PC-3 (cell line): ENCODE measurements at regions not wholly inside any gene's neighbourhood (a gene's known extent, or its start where the extent isn't known, plus 50 kb on each side); places are given as distances from the start of the nearest gene placed in this dataset.

Source experiments
- ATAC-seq: fragments of 200-7000 bp; cut with Tn5 transposase; 2 replicates; pipeline ENCODE4 v1.9.1; 2020; ENCODE audit warnings: mild to moderate bottlenecking, moderate library complexity
- BruUV-seq: library from RNA; stranded (reverse); fragments of 400-500 nt; replicated peaks from 2 replicates; lab custom pipeline; 2021; lab: Mats Ljungman, UMichigan
- CTCF ChIA-PET: fragments of 300-600 bp; sonication (Branson Sonifier 250); formaldehyde crosslinking; loops from one replicate; lab custom pipeline; 2022; ENCODE audit warnings: antibody characterized with exemption; lab: Charles Lee
- POLR2A ChIA-PET: fragments of 300-600 bp; sonication (Branson Sonifier 250); formaldehyde crosslinking; loops from one replicate; lab custom pipeline; 2022; ENCODE audit warnings: antibody characterized with exemption; ENCODE audit not compliant: unreplicated experiment; lab: Charles Lee
- DNase-seq: peaks from one replicate; pipeline ENCODE4 v3.0.0-alpha.2; 2015
- H2AFZ ChIP-seq: fragments of 300-600 bp; sonication (generic); 2 replicates; pipeline ENCODE4 v1.6.0; 2016; ENCODE audit warnings: antibody characterized with exemption, low read length
- H3F3A ChIP-seq: fragments of 300-600 bp; sonication (generic); one replicate; pipeline ENCODE4 v1.6.0; 2017; ENCODE audit warnings: antibody characterized with exemption, low read length, control low read depth, mild to moderate bottlenecking; ENCODE audit not compliant: unreplicated experiment
- H3K27ac ChIP-seq: fragments of 300-600 bp; sonication (generic); 2 replicates; pipeline ENCODE4 v1.5.1; 2016; ENCODE audit warnings: mild to moderate bottlenecking, low read length
- H3K27me3 ChIP-seq: fragments of 300-600 bp; sonication (generic); 2 replicates; pipeline ENCODE4 v1.6.1; 2016; ENCODE audit warnings: low read length, mixed read lengths
- H3K36me3 ChIP-seq: fragments of 300-600 bp; sonication (generic); 2 replicates; pipeline ENCODE4 v1.6.1; 2016; ENCODE audit warnings: low read depth, mixed run types, low read length, mixed read lengths
- H3K4me1 ChIP-seq: fragments of 300-600 bp; sonication (generic); 2 replicates; pipeline ENCODE4 v1.5.1; 2016; ENCODE audit warnings: low read length; ENCODE audit not compliant: insufficient read depth
- H3K4me2 ChIP-seq: fragments of 300-600 bp; sonication (generic); 2 replicates; pipeline ENCODE4 v1.6.0; 2016; ENCODE audit warnings: low read length
- H3K4me3 ChIP-seq: fragments of 300-600 bp; sonication (generic); 2 replicates; pipeline ENCODE4 v1.5.1; 2016; ENCODE audit warnings: mild to moderate bottlenecking, low read length, mixed read lengths
- H3K79me2 ChIP-seq: fragments of 300-600 bp; sonication (generic); 2 replicates; pipeline ENCODE4 v1.6.1; 2017; ENCODE audit warnings: low read length, mixed read lengths
- H3K9ac ChIP-seq: fragments of 300-600 bp; sonication (generic); 2 replicates; pipeline ENCODE4 v1.6.0; 2016; ENCODE audit warnings: mild to moderate bottlenecking, low read length
- H3K9me2 ChIP-seq: fragments of 300-600 bp; sonication (generic); replicated peaks from 2 replicates; pipeline ENCODE4 v1.6.1; 2016; ENCODE audit warnings: mixed run types, low read length, mixed read lengths
- H3K9me3 ChIP-seq: fragments of 300-600 bp; sonication (generic); 2 replicates; pipeline ENCODE4 v1.6.1; 2016; ENCODE audit warnings: low read length, mixed read lengths
- H4K20me1 ChIP-seq: fragments of 300-600 bp; sonication (generic); 2 replicates; pipeline ENCODE4 v1.6.1; 2016; ENCODE audit warnings: low read length, mixed read lengths
- CTCF ChIP-seq: fragments of 300-600 bp; sonication (generic); conservative IDR thresholded peaks from 2 replicates; pipeline ENCODE4 v1.5.1; 2017; ENCODE audit warnings: antibody characterized with exemption, low read depth, mild to moderate bottlenecking, low read length
- EZH2 ChIP-seq: fragments of 300-600 bp; sonication (generic); IDR thresholded peaks from one replicate; pipeline ENCODE4 v1.6.1; 2017; ENCODE audit warnings: antibody characterized with exemption, mild to moderate bottlenecking, low read length; ENCODE audit not compliant: unreplicated experiment
- EZH2phosphoT487 ChIP-seq: fragments of 300-600 bp; sonication (generic); IDR thresholded peaks from 2 replicates; pipeline ENCODE4 v1.6.1; 2018; ENCODE audit warnings: mild to moderate bottlenecking, antibody characterized with exemption, low read length, borderline replicate concordance
- intact Hi-C: fragments of 100-400 bp; cut with micrococcal nuclease; formaldehyde crosslinking; loops from 2 replicates; pipeline ENCODE4 v1.9.0; 2023

- no TSS peak for BruUV-seq
- POLR2A ChIA-PET = no interaction called here
- intact Hi-C loops = no loop called here
Measured at GRCh38 chr2:167675906-167676305, 571.5 kb downstream of the STK39 start.

GRCh38 chr2:167670588-167670987, 576.8 kb downstream of the STK39 start:
- TF ChIP-seq EZH2phosphoT487 (no peak), CTCF (no peak), EZH2 (no peak)
- Histone ChIP-seq H3K27ac (no peak overlapping the region), H3K9ac (no peak overlapping the region), H4K20me1 (no peaks in the 10 kb centered on the region), H3K27me3 (no peaks in the 10 kb centered on the region), H3K79me2 (no peaks in the 10 kb centered on the region), H3K9me3 (peaks cover 18% of the 10 kb centered on the region), H3K4me1 (no peaks in the 10 kb centered on the region), H2AFZ (no peak overlapping the region), H3F3A (no peaks in the 10 kb centered on the region), H3K4me3 (no peak overlapping the region), H3K36me3 (no peaks in the 10 kb centered on the region), H3K4me2 (no peak overlapping the region), H3K9me2 (no peaks in the 10 kb centered on the region)
- CTCF ChIA-PET = no interaction called here
- POLR2A ChIA-PET = no interaction called here
- intact Hi-C loops = no loop called here
- no TSS peak for BruUV-seq
- ATAC-seq = no peak
- no peak for DNase-seq

More at GRCh38 chr2:167675906-167676305, 571.5 kb downstream of the STK39 start:
- no peaks in the 10 kb centered on the region for H3K9me2 ChIP-seq
- no peaks in the 10 kb centered on the region for H4K20me1 ChIP-seq
- no peaks in the 10 kb centered on the region for H3K36me3 ChIP-seq
- no peak overlapping the region for H3K4me2 ChIP-seq
- CTCF ChIA-PET = no interaction called here
- DNase-seq (no peak), ATAC-seq (no peak)
- no peaks in the 10 kb centered on the region for H3K27me3 ChIP-seq
- no peak overlapping the region for H2AFZ ChIP-seq
- no peaks in the 10 kb centered on the region for H3F3A ChIP-seq
- H3K4me1 ChIP-seq = no peaks in the 10 kb centered on the region
- peaks cover 6% of the 10 kb centered on the region; the same call in 1 of the 2 replicates for H3K9me3 ChIP-seq
- no peak overlapping the region for H3K4me3 ChIP-seq
- H3K27ac ChIP-seq = no peak overlapping the region
- H3K79me2 ChIP-seq = no peaks in the 10 kb centered on the region
- no peak overlapping the region for H3K9ac ChIP-seq
- TF ChIP-seq EZH2 (no peak), EZH2phosphoT487 (no peak), CTCF (no peak)

GRCh38 chr2:167653131-167653530, 594.3 kb downstream of the STK39 start:
- BruUV-seq = no TSS peak
- DNase-seq (no peak), ATAC-seq (no peak)
- CTCF ChIA-PET = no interaction called here
- H4K20me1 ChIP-seq = no peaks in the 10 kb centered on the region
- no peak overlapping the region for H3K4me2 ChIP-seq
- no peak overlapping the region for H3K4me3 ChIP-seq
- intact Hi-C loops = no loop called here
- H3K36me3 ChIP-seq = no peaks in the 10 kb centered on the region
- no peak overlapping the region for H3K27ac ChIP-seq
- H3K79me2 ChIP-seq = no peaks in the 10 kb centered on the region
- no peaks in the 10 kb centered on the region for H3F3A ChIP-seq
- H3K9me3 ChIP-seq = no peaks in the 10 kb centered on the region
- H3K9ac ChIP-seq = no peak overlapping the region
- H3K4me1 ChIP-seq = no peaks in the 10 kb centered on the region
- no peaks in the 10 kb centered on the region for H3K9me2 ChIP-seq
- POLR2A ChIA-PET = no interaction called here
- H2AFZ ChIP-seq = no peak overlapping the region
- H3K27me3 ChIP-seq = 0 out of 2 replicates have a peak, but pooled peaks cover 2% of the 10 kb centered on the region
- TF ChIP-seq EZH2phosphoT487 (no peak), EZH2 (no peak), CTCF (no peak)
